H1 (cell line): ENCODE measurements at regions not wholly inside any gene's neighbourhood (a gene's known extent, or its start where the extent isn't known, plus 50 kb on each side); places are given as distances from the start of the nearest gene placed in this dataset.

Source experiments
- CTCF ChIA-PET: fragments of 300-600 bp; sonication (Branson Sonifier 250); formaldehyde crosslinking; loops from one replicate; lab custom pipeline; 2021; ENCODE audit not compliant: partially characterized antibody; lab: Charles Lee
- POLR2A ChIA-PET: fragments of 300-600 bp; sonication (Branson Sonifier 250); formaldehyde crosslinking; loops from one replicate; lab custom pipeline; 2021; ENCODE audit warnings: inconsistent platforms; ENCODE audit not compliant: partially characterized antibody; lab: Charles Lee
- DNase-seq, 2 experiments: peaks; one replicate each; pipeline versions ENCODE4 v3.0.0 to v3.0.0-alpha.2; 2010 to 2022; ENCODE audit warnings: low spot score in 2 of 2, low read depth in 1 of 2, mixed read lengths in 1 of 2
- FAIRE-seq: peaks from 2 replicates; lab custom pipeline; 2011; peaks lifted over from hg19 to GRCh38; lab: Jason Lieb, UNC
- H2AFZ ChIP-seq: 2 replicates; pipeline ENCODE4 v1.8.1; 2012; ENCODE audit warnings: low read length, inconsistent platforms
- H2AK5ac ChIP-seq: 2 replicates; pipeline ENCODE4 v1.6.1; 2013; ENCODE audit warnings: low read depth, low read length
- H2BK120ac ChIP-seq: replicated peaks from 2 replicates; pipeline ENCODE3; 2013; ENCODE audit warnings: low read depth, low read length, inconsistent platforms
- H2BK12ac ChIP-seq: 2 replicates; pipeline ENCODE4 v1.6.1; 2013; ENCODE audit warnings: low read depth, low read length
- H2BK15ac ChIP-seq: 2 replicates; pipeline ENCODE4 v1.6.1; 2013; ENCODE audit warnings: low read length
- H2BK20ac ChIP-seq: 2 replicates; pipeline ENCODE4 v1.6.1; 2013; ENCODE audit warnings: low read length
- H2BK5ac ChIP-seq: 2 replicates; pipeline ENCODE4 v1.6.1; 2013; ENCODE audit warnings: low read depth, low read length
- H3K14ac ChIP-seq: 2 replicates; pipeline ENCODE4 v1.6.1; 2013; ENCODE audit warnings: inconsistent platforms; ENCODE audit not compliant: insufficient read length
- H3K18ac ChIP-seq: 2 replicates; pipeline ENCODE4 v1.6.1; 2013; ENCODE audit warnings: low read length; ENCODE audit errors: extremely low read depth
- H3K23ac ChIP-seq: 2 replicates; pipeline ENCODE4 v1.6.1; 2013; ENCODE audit warnings: inconsistent platforms; ENCODE audit not compliant: insufficient read length
- H3K23me2 ChIP-seq: 2 replicates; pipeline ENCODE4 v1.6.1; 2013; ENCODE audit warnings: low read depth, low read length
- H3K27ac ChIP-seq: 2 replicates; pipeline ENCODE4 v1.6.1; 2011; ENCODE audit warnings: low read depth, low read length, inconsistent platforms
- H3K27me3 ChIP-seq, 4 experiments: replicated peaks in 1 of 4; 1 replicate in 1 of 4; 2 replicates in 3 of 4; pipeline versions ENCODE4 v1.6.1 to v1.8.1; 2011 to 2013; ENCODE audit warnings: low read length in 3 of 4, mild to moderate bottlenecking in 3 of 4, inconsistent platforms in 2 of 4, mixed read lengths in 2 of 4, moderate library complexity in 1 of 4; ENCODE audit not compliant: control insufficient read depth in 3 of 4, insufficient read depth in 3 of 4; ENCODE audit errors: extremely low read depth in 1 of 4
- H3K36me3 ChIP-seq, 4 experiments: 2 replicates each; pipeline versions ENCODE4 v1.6.1 to v1.8.1; 2011 to 2013; ENCODE audit warnings: mild to moderate bottlenecking in 4 of 4, low read length in 3 of 4, moderate library complexity in 2 of 4, control low read depth in 1 of 4, inconsistent platforms in 1 of 4; ENCODE audit not compliant: insufficient read depth in 4 of 4, control insufficient read depth in 2 of 4
- H3K4ac ChIP-seq: replicated peaks from 2 replicates; pipeline ENCODE3; 2013; ENCODE audit warnings: low read length, low read depth, mixed read lengths, inconsistent platforms; ENCODE audit not compliant: insufficient read length
- H3K4me1 ChIP-seq, 4 experiments: replicated peaks in 1 of 4; 1 replicate in 1 of 4; 2 replicates in 3 of 4; pipeline versions ENCODE4 v1.6.1 to v1.8.1; 2011 to 2013; ENCODE audit warnings: low read length in 3 of 4, inconsistent platforms in 2 of 4, mixed read lengths in 1 of 4; ENCODE audit not compliant: insufficient read depth in 4 of 4, control insufficient read depth in 3 of 4
- H3K4me2 ChIP-seq, 2 experiments: 2 replicates each; pipeline versions ENCODE4 v1.6.1 to v1.8.1; 2011 to 2013; ENCODE audit warnings: low read depth in 2 of 2, low read length in 2 of 2, control low read depth in 1 of 2, inconsistent platforms in 1 of 2, mild to moderate bottlenecking in 1 of 2; ENCODE audit not compliant: insufficient read depth in 1 of 2
- H3K4me3 ChIP-seq, 4 experiments: fragments of 200-600, 300-600 bp in 1 of 4; sonication (generic), shearing (Covaris generic), sonication (Bioruptor Twin) in 1 of 4; 2 replicates each; pipeline versions ENCODE4 v1.5.1 to v1.8.1; 2011 to 2016; ENCODE audit warnings: low read length in 4 of 4, low read depth in 3 of 4, control low read depth in 2 of 4, inconsistent platforms in 2 of 4, mild to moderate bottlenecking in 2 of 4, mixed read lengths in 1 of 4, moderate library complexity in 1 of 4; ENCODE audit not compliant: insufficient read depth in 2 of 4; ENCODE audit errors: extremely low read depth in 1 of 4
- H3K56ac ChIP-seq: replicated peaks from 2 replicates; pipeline ENCODE3; 2013; ENCODE audit warnings: low read depth, mild to moderate bottlenecking, mixed read lengths, low read length, inconsistent platforms; ENCODE audit not compliant: insufficient read length
- H3K79me1 ChIP-seq: 2 replicates; pipeline ENCODE4 v1.6.1; 2013; ENCODE audit warnings: low read depth, low read length, control low read depth
- H3K79me2 ChIP-seq, 2 experiments: 2 replicates each; pipeline versions ENCODE4 v1.6.1 to v1.8.1; 2012 to 2013; ENCODE audit warnings: low read length in 2 of 2, mild to moderate bottlenecking in 2 of 2, inconsistent platforms in 1 of 2; ENCODE audit not compliant: insufficient read depth in 2 of 2, control insufficient read depth in 1 of 2
- H3K9ac ChIP-seq, 4 experiments: replicated peaks in 1 of 4; 1 replicate in 1 of 4; 2 replicates in 3 of 4; pipeline versions ENCODE4 v1.6.1 to v1.8.1; 2011 to 2013; ENCODE audit warnings: low read depth in 3 of 4, low read length in 3 of 4, control low read depth in 2 of 4, mild to moderate bottlenecking in 2 of 4, moderate library complexity in 2 of 4, inconsistent platforms in 1 of 4; ENCODE audit errors: extremely low read depth in 1 of 4
- H3K9me3 ChIP-seq, 2 experiments: 2 replicates each; pipeline versions ENCODE4 v1.6.1 to v1.8.1; 2012 to 2013; ENCODE audit warnings: mild to moderate bottlenecking in 2 of 2, moderate library complexity in 2 of 2, control low read depth in 1 of 2, inconsistent platforms in 1 of 2, low read depth in 1 of 2, low read length in 1 of 2, mixed read lengths in 1 of 2; ENCODE audit not compliant: insufficient read depth in 2 of 2
- H4K20me1 ChIP-seq, 2 experiments: replicated peaks in 1 of 2; 2 replicates each; pipeline versions ENCODE3 to v1.8.1; 2011 to 2013; ENCODE audit warnings: inconsistent platforms in 2 of 2, low read length in 2 of 2, mild to moderate bottlenecking in 1 of 2; ENCODE audit not compliant: insufficient read depth in 2 of 2, control insufficient read depth in 1 of 2
- H4K5ac ChIP-seq: 2 replicates; pipeline ENCODE4 v1.6.1; 2013; ENCODE audit warnings: low read length, low read depth, mixed read lengths, inconsistent platforms; ENCODE audit not compliant: insufficient read length
- H4K8ac ChIP-seq: 2 replicates; pipeline ENCODE4 v1.8.0; 2013; ENCODE audit warnings: mild to moderate bottlenecking, moderate library complexity, low read length, inconsistent platforms; ENCODE audit not compliant: insufficient read depth; ENCODE audit errors: extremely low read depth
- H4K91ac ChIP-seq: replicated peaks from 2 replicates; pipeline ENCODE3; 2013; ENCODE audit warnings: low read length, mixed read lengths, inconsistent platforms; ENCODE audit not compliant: insufficient read length
- CBX8 ChIP-seq: fragments of 300-800, 300-1000 bp; sonication (generic); IDR thresholded peaks from 2 replicates; pipeline ENCODE4 v1.7.1; 2016; ENCODE audit warnings: low read depth, low read length, borderline replicate concordance
- CEBPB ChIP-seq: IDR thresholded peaks from 2 replicates; pipeline ENCODE4 v1.6.1; 2012; ENCODE audit warnings: low read depth, low read length
- CHD2 ChIP-seq: IDR thresholded peaks from 2 replicates; pipeline ENCODE4 v1.6.1; 2012; ENCODE audit warnings: low read length, improper control_type of control experiment
- E2F6 ChIP-seq: IDR thresholded peaks from 2 replicates; pipeline ENCODE4 v1.6.1; 2012; ENCODE audit warnings: inconsistent platforms
- JUND ChIP-seq: IDR thresholded peaks from 2 replicates; pipeline ENCODE4 v1.6.1; 2011; ENCODE audit warnings: mild to moderate bottlenecking, improper control_type of control experiment, low read length
- POLR2A ChIP-seq, 2 experiments: IDR thresholded peaks; 1 replicate in 1 of 2; 2 replicates in 1 of 2; pipeline ENCODE4 v1.6.1; 2011; ENCODE audit warnings: low read depth in 2 of 2, low read length in 2 of 2, mild to moderate bottlenecking in 2 of 2; ENCODE audit errors: control extremely low read depth in 1 of 2
- POU5F1 ChIP-seq: IDR thresholded peaks from 2 replicates; pipeline ENCODE4 v1.6.1; 2011; ENCODE audit warnings: low read depth, mild to moderate bottlenecking, low read length, moderate library complexity
- SIX5 ChIP-seq: IDR thresholded peaks from 2 replicates; pipeline ENCODE4 v1.6.1; 2011; ENCODE audit warnings: mild to moderate bottlenecking, low read depth, low read length
- SP1 ChIP-seq: IDR thresholded peaks from 2 replicates; pipeline ENCODE4 v1.6.1; 2011; ENCODE audit warnings: low read depth, low read length
- SP2 ChIP-seq: IDR thresholded peaks from 2 replicates; pipeline ENCODE4 v1.6.1; 2012; ENCODE audit warnings: mild to moderate bottlenecking, low read length, inconsistent platforms
- TAF1 ChIP-seq: IDR thresholded peaks from 2 replicates; pipeline ENCODE4 v1.6.1; 2011; ENCODE audit warnings: mild to moderate bottlenecking, low read depth, low read length
- TBP ChIP-seq: IDR thresholded peaks from 2 replicates; pipeline ENCODE4 v1.6.1; 2011; ENCODE audit warnings: low read depth, low read length, improper control_type of control experiment
- TEAD4 ChIP-seq: IDR thresholded peaks from 2 replicates; pipeline ENCODE4 v1.6.1; 2012; ENCODE audit warnings: low read depth, low read length, inconsistent platforms, mixed read lengths
- WGBS, 2 experiments: shearing (Covaris generic) in 1 of 2; methylation state at CpG; one replicate each; pipeline versions ENCODE4 v1.1.6 to v1.1.7; 2013 to 2015; ENCODE audit warnings: low lambda C conversion rate in 2 of 2, mixed read lengths in 2 of 2, inconsistent platforms in 1 of 2, low coverage in 1 of 2, missing lambda C conversion rate in 1 of 2; ENCODE audit not compliant: insufficient replicate concordance in 2 of 2, insufficient coverage in 1 of 2, insufficient read length in 1 of 2; ENCODE audit errors: extremely low coverage in 1 of 2, missing lambda C conversion rate in 1 of 2; 5-methylcytosine and 5-hydroxymethylcytosine counted together
- TF ChIP-seq, protein P1 (sequence below): IDR thresholded peaks from 2 replicates; pipeline ENCODE4 v1.6.1; 2012; ENCODE audit warnings: inconsistent platforms

GRCh38 chr13:40186626-40187323 lies 479.7 kb downstream of the FOXO1 start:
- Histone ChIP-seq H4K8ac (no peak overlapping the region), H2BK20ac (no peak overlapping the region), H3K27ac (no peak overlapping the region), H3K79me2 (no peaks in the 10 kb centered on the region), H2BK12ac (no peak overlapping the region), H3K18ac (no peak overlapping the region), H4K5ac (no peak overlapping the region), H3K4me2 (no peak overlapping the region), H3K4me1 (peaks cover 0 to 10% (median 2%) of the 10 kb centered on the region in 4 experiments; a peak in 2 of 7 replicates), H3K9me3 (no peaks in the 10 kb centered on the region), H4K91ac (no peak overlapping the region), H2BK15ac (no peak overlapping the region), H3K56ac (no peak overlapping the region), H2BK5ac (no peak overlapping the region), H3K14ac (no peak overlapping the region), H2AFZ (no peak overlapping the region), H3K27me3 (no peaks in the 10 kb centered on the region; a peak in 1 of 7 replicates), H2AK5ac (no peak overlapping the region), H3K79me1 (no peaks in the 10 kb centered on the region), H3K23me2 (no peaks in the 10 kb centered on the region), H2BK120ac (no peak overlapping the region), H4K20me1 (no peaks in the 10 kb centered on the region), H3K23ac (no peak overlapping the region), H3K9ac (no peak overlapping the region), H3K36me3 (no peaks in the 10 kb centered on the region), H3K4ac (no peak overlapping the region), H3K4me3 (no peak overlapping the region)
- FAIRE-seq (no peak), DNase-seq (no peak)
- 91% methylated on average over 9 of the region's 9 CpGs; no CpG with 5 or more reads in 1 of the 2 experiments for WGBS, 2 experiments
- CTCF ChIA-PET: no interaction called here
- POLR2A ChIA-PET: no interaction called here
- TF ChIP-seq JUND: no peak
- no peak for TF ChIP-seq SP1
- TF ChIP-seq, protein P1, sequence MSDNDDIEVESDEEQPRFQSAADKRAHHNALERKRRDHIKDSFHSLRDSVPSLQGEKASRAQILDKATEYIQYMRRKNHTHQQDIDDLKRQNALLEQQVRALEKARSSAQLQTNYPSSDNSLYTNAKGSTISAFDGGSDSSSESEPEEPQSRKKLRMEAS: no peak
- TF ChIP-seq POU5F1: no peak
- no peak for TF ChIP-seq POLR2A (IDR thresholded peaks at IDR 0.05; ENCODE audit: control extremely low read depth in 1 of 2, low read depth in 2 of 2, low read length in 2 of 2)
- TF ChIP-seq CHD2: no peak
- TF ChIP-seq CBX8: no peak
- TF ChIP-seq CEBPB: no peak
- no peak for TF ChIP-seq TAF1
- no peak for TF ChIP-seq TBP
- TF ChIP-seq TEAD4: no peak
- TF ChIP-seq SP2: no peak
- TF ChIP-seq E2F6: no peak
- no peak for TF ChIP-seq SIX5
